ENCODE measurements at regions not wholly inside any gene's neighbourhood (a gene's known extent, or its start where the extent isn't known, plus 50 kb on each side); places are given as distances from the start of the nearest gene placed in this dataset.

- intact Hi-C loops (cut with DNase I), result no loop called here
- no peak for TF ChIP-seq CTCF (IDR thresholded peaks at IDR 0.05; ENCODE audit: borderline replicate concordance, extremely low read depth, insufficient read depth)
- no peak overlapping the region for H3K27ac ChIP-seq (ENCODE audit: low read depth in 2 of 2, low read length in 2 of 2)
- no peaks in the 10 kb centered on the region for H3K4me1 ChIP-seq (ENCODE audit: control insufficient read depth in 2 of 3, insufficient read depth in 2 of 3, low read depth in 1 of 3, low read length in 3 of 3)
- no peak overlapping the region for H3K9ac ChIP-seq (ENCODE audit: low read length in 3 of 3)
- no peaks in the 10 kb centered on the region for H3K27me3 ChIP-seq (ENCODE audit: control insufficient read depth, insufficient read depth, low read length)
- H3K9me3 ChIP-seq (ENCODE audit: control insufficient read depth in 2 of 3, insufficient read depth in 1 of 3, low read length in 3 of 3), result no peaks in the 10 kb centered on the region
- no peaks in the 10 kb centered on the region for H3K36me3 ChIP-seq (ENCODE audit: control insufficient read depth in 2 of 3, insufficient read depth in 3 of 3, low read length in 3 of 3)
- DNase-seq (no peak), FAIRE-seq (no peak)
- no peak overlapping the region for H3K4me3 ChIP-seq (ENCODE audit: low read length in 3 of 3)
These were observed 225.1 kb upstream of the MPPED2 start for GRCh38 chr11:30811226-30811755.

DNA sequence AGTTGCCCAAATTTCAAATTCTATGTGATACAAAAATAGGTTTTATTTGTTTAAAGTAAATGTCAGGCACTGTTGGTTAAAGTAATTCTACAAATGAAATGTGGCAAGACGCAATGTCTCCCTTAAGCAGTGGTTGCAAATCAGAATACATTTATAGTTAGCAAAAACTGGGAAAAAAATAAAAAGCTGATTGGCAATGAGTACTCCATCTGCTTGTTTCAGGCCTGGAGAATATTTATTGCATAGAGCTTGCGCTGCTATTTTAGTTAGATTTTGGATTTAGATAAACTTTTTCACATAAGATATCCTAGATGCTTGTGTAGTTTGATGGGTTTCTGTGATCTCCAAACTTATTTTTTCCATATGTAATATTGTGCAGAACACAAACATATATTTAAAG, 224.0 kb upstream of the MPPED2 start:
- Histone ChIP-seq H3K9me3 (ENCODE audit: control insufficient read depth in 2 of 3, insufficient read depth in 1 of 3, low read length in 3 of 3) (no peaks in the 10 kb centered on the region), H3K27me3 (ENCODE audit: control insufficient read depth, insufficient read depth, low read length) (no peaks in the 10 kb centered on the region), H3K36me3 (ENCODE audit: control insufficient read depth in 2 of 3, insufficient read depth in 3 of 3, low read length in 3 of 3) (no peaks in the 10 kb centered on the region), H3K4me3 (ENCODE audit: low read length in 3 of 3) (no peak overlapping the region), H3K4me1 (ENCODE audit: control insufficient read depth in 2 of 3, insufficient read depth in 2 of 3, low read depth in 1 of 3, low read length in 3 of 3) (no peaks in the 10 kb centered on the region), H3K9ac (ENCODE audit: low read length in 3 of 3) (no peak overlapping the region), H3K27ac (ENCODE audit: low read depth in 2 of 2, low read length in 2 of 2) (no peak overlapping the region)
- no peak for FAIRE-seq
- intact Hi-C loops (cut with DNase I), result no loop called here
- TF ChIP-seq CTCF (IDR thresholded peaks at IDR 0.05; ENCODE audit: borderline replicate concordance, extremely low read depth, insufficient read depth), result no peak
- DNase-seq, result no peak

- H3K36me3 ChIP-seq (ENCODE audit: control insufficient read depth in 2 of 3, insufficient read depth in 3 of 3, low read length in 3 of 3), result no peaks in the 10 kb centered on the region
- no peak overlapping the region for H3K4me3 ChIP-seq (ENCODE audit: low read length in 3 of 3)
- H3K27me3 ChIP-seq (ENCODE audit: control insufficient read depth, insufficient read depth, low read length), result no peaks in the 10 kb centered on the region
- intact Hi-C loops (cut with DNase I), result no loop called here
- TF ChIP-seq CTCF (IDR thresholded peaks at IDR 0.05; ENCODE audit: borderline replicate concordance, extremely low read depth, insufficient read depth), result no peak
- no peaks in the 10 kb centered on the region for H3K9me3 ChIP-seq (ENCODE audit: control insufficient read depth in 2 of 3, insufficient read depth in 1 of 3, low read length in 3 of 3)
- no peak overlapping the region for H3K27ac ChIP-seq (ENCODE audit: low read depth in 2 of 2, low read length in 2 of 2)
- FAIRE-seq, result no peak
- H3K4me1 ChIP-seq (ENCODE audit: control insufficient read depth in 2 of 3, insufficient read depth in 2 of 3, low read depth in 1 of 3, low read length in 3 of 3), result no peaks in the 10 kb centered on the region
- H3K9ac ChIP-seq (ENCODE audit: low read length in 3 of 3), result no peak overlapping the region
- peak in 2 of 5 donors; percentile 24 to 39 for DNase-seq
These were observed 215.2 kb upstream of the MPPED2 start for GRCh38 chr11:30801357-30801756.

- intact Hi-C loops (cut with DNase I), result no loop called here
- H3K36me3 ChIP-seq (ENCODE audit: control insufficient read depth in 2 of 3, insufficient read depth in 3 of 3, low read length in 3 of 3), result no peaks in the 10 kb centered on the region
- H3K4me1 ChIP-seq (ENCODE audit: control insufficient read depth in 2 of 3, insufficient read depth in 2 of 3, low read depth in 1 of 3, low read length in 3 of 3), result no peaks in the 10 kb centered on the region
- no peak for TF ChIP-seq CTCF (IDR thresholded peaks at IDR 0.05; ENCODE audit: borderline replicate concordance, extremely low read depth, insufficient read depth)
- no peak overlapping the region for H3K4me3 ChIP-seq (ENCODE audit: low read length in 3 of 3)
- DNase-seq (no peak), FAIRE-seq (no peak)
- no peaks in the 10 kb centered on the region for H3K9me3 ChIP-seq (ENCODE audit: control insufficient read depth in 2 of 3, insufficient read depth in 1 of 3, low read length in 3 of 3)
- H3K9ac ChIP-seq (ENCODE audit: low read length in 3 of 3), result no peak overlapping the region
- H3K27ac ChIP-seq (ENCODE audit: low read depth in 2 of 2, low read length in 2 of 2), result no peak overlapping the region
- no peaks in the 10 kb centered on the region for H3K27me3 ChIP-seq (ENCODE audit: control insufficient read depth, insufficient read depth, low read length)
These were observed 214.8 kb upstream of the MPPED2 start for GRCh38 chr11:30800904-30801303.

All from kidney (tissue), 13 donors.